Neural cell (in vitro differentiated cells): ENCODE measurements at regions not wholly inside any gene's neighbourhood (a gene's known extent, or its start where the extent isn't known, plus 50 kb on each side); places are given as distances from the start of the nearest gene placed in this dataset.

Experiments used
- H2AFZ ChIP-seq: fragments of 200-600, 300-800 bp; sonication (generic), shearing (Covaris generic); 2 replicates; pipeline ENCODE4 v1.6.0; 2014; ENCODE audit warnings: low read depth, mild to moderate bottlenecking, antibody characterized with exemption, low read length, moderate library complexity
- H3F3A ChIP-seq: fragments of 200-600 bp; shearing (Covaris generic); 2 replicates; pipeline ENCODE4 v1.6.1; 2016; ENCODE audit warnings: mild to moderate bottlenecking, moderate library complexity, mixed read lengths, antibody characterized with exemption, low read length; ENCODE audit not compliant: insufficient read depth, poor library complexity, severe bottlenecking
- H3K27ac ChIP-seq: fragments of 200-600, 300-800 bp; sonication (generic), shearing (Covaris generic); 2 replicates; pipeline ENCODE4 v1.5.1; 2014; ENCODE audit warnings: mild to moderate bottlenecking, low read length, moderate library complexity
- H3K27me3 ChIP-seq: fragments of 300-800, 200-600 bp; sonication (generic), shearing (Covaris generic); 2 replicates; pipeline ENCODE4 v1.6.0; 2014; ENCODE audit warnings: mild to moderate bottlenecking, low read depth, low read length, moderate library complexity; ENCODE audit not compliant: insufficient read depth
- H3K36me3 ChIP-seq: fragments of 300-800, 200-600 bp; sonication (generic), shearing (Covaris generic); 2 replicates; pipeline ENCODE4 v1.5.1; 2014; ENCODE audit warnings: mild to moderate bottlenecking, antibody characterized with exemption, low read length, moderate library complexity; ENCODE audit not compliant: insufficient read depth
- H3K4me2 ChIP-seq: fragments of 300-800, 200-600 bp; sonication (generic), shearing (Covaris generic); 2 replicates; pipeline ENCODE4 v1.6.0; 2014; ENCODE audit warnings: mild to moderate bottlenecking, low read length
- H3K4me3 ChIP-seq: fragments of 300-800, 200-600 bp; sonication (generic), shearing (Covaris generic); 2 replicates; pipeline ENCODE4 v1.5.1; 2014; ENCODE audit warnings: mild to moderate bottlenecking, low read length, moderate library complexity
- H3K79me2 ChIP-seq: fragments of 200-600 bp; shearing (Covaris generic); replicated peaks from 2 replicates; pipeline ENCODE4 v1.6.0; 2014; ENCODE audit warnings: mild to moderate bottlenecking, low read length, moderate library complexity; ENCODE audit not compliant: insufficient read depth
- H3K9ac ChIP-seq: fragments of 300-800, 200-600 bp; sonication (generic), shearing (Covaris generic); 2 replicates; pipeline ENCODE4 v1.6.1; 2016; ENCODE audit warnings: mild to moderate bottlenecking, low read length, mixed read lengths
- H3K9me2 ChIP-seq: fragments of 200-600 bp; shearing (Covaris generic); 2 replicates; pipeline ENCODE4 v1.6.1; 2016; ENCODE audit warnings: mild to moderate bottlenecking, low read length, mixed read lengths; ENCODE audit not compliant: insufficient read depth
- H3K9me3 ChIP-seq: fragments of 200-600, 300-800 bp; sonication (generic), shearing (Covaris generic); 2 replicates; pipeline ENCODE4 v1.6.1; 2016; ENCODE audit warnings: mild to moderate bottlenecking, mixed run types, low read length, moderate library complexity, mixed read lengths
- H4K20me1 ChIP-seq: fragments of 200-600 bp; shearing (Covaris generic); 2 replicates; pipeline ENCODE4 v1.6.1; 2016; ENCODE audit warnings: mild to moderate bottlenecking, mixed run types; ENCODE audit not compliant: insufficient read depth
- EZH2 ChIP-seq: fragments of 200-600, 300-800 bp; shearing (Covaris generic), sonication (generic); IDR thresholded peaks from 2 replicates; pipeline ENCODE4 v1.6.1; 2014; ENCODE audit warnings: antibody characterized with exemption, low read length, borderline replicate concordance, mild to moderate bottlenecking; ENCODE audit not compliant: insufficient read depth, poor library complexity, severe bottlenecking
- MXI1 ChIP-seq: fragments of 450-650 bp; conservative IDR thresholded peaks from 2 replicates; pipeline ENCODE4 v1.6.1; 2014; ENCODE audit warnings: antibody characterized with exemption, mild to moderate bottlenecking; ENCODE audit not compliant: poor library complexity, severe bottlenecking
- RAD21 ChIP-seq: fragments of 450-650 bp; conservative IDR thresholded peaks from 2 replicates; pipeline ENCODE4 v1.6.1; 2014; ENCODE audit warnings: antibody characterized with exemption, mild to moderate bottlenecking, moderate library complexity
- SMC3 ChIP-seq: fragments of 450-650 bp; conservative IDR thresholded peaks from 2 replicates; pipeline ENCODE4 v1.6.1; 2014; ENCODE audit warnings: antibody characterized with exemption, mild to moderate bottlenecking, moderate library complexity; ENCODE audit not compliant: poor library complexity
- TAF1 ChIP-seq: IDR thresholded peaks from 2 replicates; pipeline ENCODE4 v1.6.1; 2012; ENCODE audit warnings: low read depth
- TF ChIP-seq, protein P1 (sequence below): fragments of 450-650 bp; IDR thresholded peaks from 2 replicates; pipeline ENCODE4 v1.5.1; 2014; ENCODE audit warnings: antibody characterized with exemption, mild to moderate bottlenecking, moderate library complexity; ENCODE audit not compliant: poor library complexity, severe bottlenecking
- TF ChIP-seq, protein P2 (sequence below): IDR thresholded peaks from 2 replicates; pipeline ENCODE4 v1.6.1; 2012; ENCODE audit warnings: borderline replicate concordance

DNA sequence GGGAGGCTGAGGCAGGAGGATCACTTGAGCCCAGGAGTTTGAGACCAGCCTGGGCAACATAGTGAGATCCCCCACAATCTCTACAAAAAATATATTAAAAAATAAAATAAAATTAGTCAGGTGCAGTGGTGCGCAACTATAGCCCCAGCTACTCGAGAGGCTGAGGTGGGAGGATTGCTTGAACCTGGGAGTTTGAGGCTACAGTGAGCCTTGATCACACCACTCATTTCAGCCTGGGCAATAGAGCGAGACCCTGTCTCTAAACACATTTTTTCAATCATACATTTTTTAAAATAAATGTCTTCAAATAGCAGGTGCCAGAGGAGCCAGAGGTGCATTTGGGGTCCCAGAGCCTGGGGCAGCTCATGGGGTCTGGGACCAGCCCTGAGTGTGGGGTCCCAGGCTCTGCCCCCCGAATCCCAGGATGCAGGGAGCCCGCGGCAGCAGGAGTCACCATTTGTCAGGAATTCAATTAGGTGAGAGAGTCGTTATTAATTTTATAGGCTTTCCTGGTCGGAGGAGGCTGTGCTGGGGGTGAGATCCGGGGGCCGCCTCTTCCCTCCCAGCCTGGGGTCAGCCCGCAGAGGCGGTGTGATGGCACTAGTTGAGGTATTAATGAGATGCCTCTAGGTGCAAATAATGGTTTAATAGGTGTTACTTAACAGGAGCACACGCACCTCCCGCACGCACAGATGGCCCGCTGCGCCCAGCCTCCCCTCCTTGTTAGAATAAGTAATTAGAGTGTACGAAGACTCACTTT, 78.3 kb downstream of the MICALL2 start:
- TF ChIP-seq RAD21 (no peak), SMC3 (no peak), TAF1 (no peak)
- TF ChIP-seq, protein P1, sequence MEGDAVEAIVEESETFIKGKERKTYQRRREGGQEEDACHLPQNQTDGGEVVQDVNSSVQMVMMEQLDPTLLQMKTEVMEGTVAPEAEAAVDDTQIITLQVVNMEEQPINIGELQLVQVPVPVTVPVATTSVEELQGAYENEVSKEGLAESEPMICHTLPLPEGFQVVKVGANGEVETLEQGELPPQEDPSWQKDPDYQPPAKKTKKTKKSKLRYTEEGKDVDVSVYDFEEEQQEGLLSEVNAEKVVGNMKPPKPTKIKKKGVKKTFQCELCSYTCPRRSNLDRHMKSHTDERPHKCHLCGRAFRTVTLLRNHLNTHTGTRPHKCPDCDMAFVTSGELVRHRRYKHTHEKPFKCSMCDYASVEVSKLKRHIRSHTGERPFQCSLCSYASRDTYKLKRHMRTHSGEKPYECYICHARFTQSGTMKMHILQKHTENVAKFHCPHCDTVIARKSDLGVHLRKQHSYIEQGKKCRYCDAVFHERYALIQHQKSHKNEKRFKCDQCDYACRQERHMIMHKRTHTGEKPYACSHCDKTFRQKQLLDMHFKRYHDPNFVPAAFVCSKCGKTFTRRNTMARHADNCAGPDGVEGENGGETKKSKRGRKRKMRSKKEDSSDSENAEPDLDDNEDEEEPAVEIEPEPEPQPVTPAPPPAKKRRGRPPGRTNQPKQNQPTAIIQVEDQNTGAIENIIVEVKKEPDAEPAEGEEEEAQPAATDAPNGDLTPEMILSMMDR: no peak
- H3K36me3 ChIP-seq: no peaks in the 10 kb centered on the region
- H3K9me3 ChIP-seq: no peaks in the 10 kb centered on the region
- H3K4me2 ChIP-seq: no peak overlapping the region
- no peak overlapping the region for H3K27ac ChIP-seq
- H4K20me1 ChIP-seq: no peaks in the 10 kb centered on the region
- H2AFZ ChIP-seq: no peak overlapping the region
- H3K9me2 ChIP-seq: no peaks in the 10 kb centered on the region
- H3K27me3 ChIP-seq: peaks cover 3% of the 10 kb centered on the region
- H3K9ac ChIP-seq: no peak overlapping the region
- no peaks in the 10 kb centered on the region for H3K79me2 ChIP-seq
- no peaks in the 10 kb centered on the region for H3F3A ChIP-seq
- no peak overlapping the region for H3K4me3 ChIP-seq

DNA sequence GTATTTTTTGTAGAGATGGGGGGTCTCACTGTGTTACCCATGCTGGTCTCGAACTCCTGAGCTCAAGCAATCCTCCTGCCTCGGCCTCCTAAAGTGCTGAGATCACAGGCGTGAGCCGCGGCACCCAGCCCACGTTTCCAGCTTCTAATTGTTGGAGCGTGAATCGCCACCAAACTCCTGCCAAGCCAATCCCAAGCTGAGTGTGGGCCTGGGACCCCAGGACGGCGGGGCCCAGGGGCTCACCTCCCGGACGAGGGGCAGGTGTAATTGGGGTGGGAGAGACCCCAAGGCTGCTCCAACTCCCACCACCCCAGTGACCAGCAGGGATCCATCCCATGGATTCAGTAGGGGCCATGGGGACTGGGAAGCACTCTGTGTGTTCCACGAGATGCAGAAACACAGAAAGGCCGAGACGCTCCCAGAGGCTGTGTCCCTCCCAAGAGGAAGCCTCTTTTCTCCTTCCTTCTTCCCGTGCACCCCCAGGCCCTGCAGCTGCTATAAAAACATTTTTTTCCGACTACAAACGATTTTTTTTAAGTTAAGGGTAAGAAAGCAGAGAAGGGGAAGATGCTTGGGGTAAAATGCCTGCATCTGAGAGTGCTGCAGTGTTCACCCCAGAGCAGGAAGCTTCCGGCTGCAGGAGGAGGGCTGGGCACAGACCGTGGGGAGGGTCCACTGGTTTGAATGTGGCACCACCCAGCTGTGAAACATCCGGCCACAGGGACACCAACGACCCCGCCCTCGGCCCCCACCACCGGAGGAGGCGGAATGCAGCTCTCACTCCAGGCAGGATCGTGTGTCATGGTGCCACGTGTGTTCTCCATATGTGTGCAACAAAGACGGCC, 76.5 kb downstream of the MICALL2 start:
- Histone ChIP-seq H3K27me3 (peaks cover 3% of the 10 kb centered on the region), H3F3A (no peaks in the 10 kb centered on the region), H3K36me3 (no peaks in the 10 kb centered on the region), H3K4me2 (no peak overlapping the region), H2AFZ (no peak overlapping the region), H3K4me3 (no peak overlapping the region), H3K27ac (no peak overlapping the region), H3K9ac (no peak overlapping the region), H3K79me2 (no peaks in the 10 kb centered on the region), H4K20me1 (no peaks in the 10 kb centered on the region), H3K9me3 (no peaks in the 10 kb centered on the region), H3K9me2 (no peaks in the 10 kb centered on the region)
- TF ChIP-seq EZH2: no peak
- no peak for TF ChIP-seq MXI1
- TF ChIP-seq, protein P1: no peak
- TF ChIP-seq RAD21: no peak
- TF ChIP-seq, protein P2, sequence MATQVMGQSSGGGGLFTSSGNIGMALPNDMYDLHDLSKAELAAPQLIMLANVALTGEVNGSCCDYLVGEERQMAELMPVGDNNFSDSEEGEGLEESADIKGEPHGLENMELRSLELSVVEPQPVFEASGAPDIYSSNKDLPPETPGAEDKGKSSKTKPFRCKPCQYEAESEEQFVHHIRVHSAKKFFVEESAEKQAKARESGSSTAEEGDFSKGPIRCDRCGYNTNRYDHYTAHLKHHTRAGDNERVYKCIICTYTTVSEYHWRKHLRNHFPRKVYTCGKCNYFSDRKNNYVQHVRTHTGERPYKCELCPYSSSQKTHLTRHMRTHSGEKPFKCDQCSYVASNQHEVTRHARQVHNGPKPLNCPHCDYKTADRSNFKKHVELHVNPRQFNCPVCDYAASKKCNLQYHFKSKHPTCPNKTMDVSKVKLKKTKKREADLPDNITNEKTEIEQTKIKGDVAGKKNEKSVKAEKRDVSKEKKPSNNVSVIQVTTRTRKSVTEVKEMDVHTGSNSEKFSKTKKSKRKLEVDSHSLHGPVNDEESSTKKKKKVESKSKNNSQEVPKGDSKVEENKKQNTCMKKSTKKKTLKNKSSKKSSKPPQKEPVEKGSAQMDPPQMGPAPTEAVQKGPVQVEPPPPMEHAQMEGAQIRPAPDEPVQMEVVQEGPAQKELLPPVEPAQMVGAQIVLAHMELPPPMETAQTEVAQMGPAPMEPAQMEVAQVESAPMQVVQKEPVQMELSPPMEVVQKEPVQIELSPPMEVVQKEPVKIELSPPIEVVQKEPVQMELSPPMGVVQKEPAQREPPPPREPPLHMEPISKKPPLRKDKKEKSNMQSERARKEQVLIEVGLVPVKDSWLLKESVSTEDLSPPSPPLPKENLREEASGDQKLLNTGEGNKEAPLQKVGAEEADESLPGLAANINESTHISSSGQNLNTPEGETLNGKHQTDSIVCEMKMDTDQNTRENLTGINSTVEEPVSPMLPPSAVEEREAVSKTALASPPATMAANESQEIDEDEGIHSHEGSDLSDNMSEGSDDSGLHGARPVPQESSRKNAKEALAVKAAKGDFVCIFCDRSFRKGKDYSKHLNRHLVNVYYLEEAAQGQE: no peak
- no peak for TF ChIP-seq SMC3
